GM12873 (cell line): ENCODE measurements at regions not wholly inside any gene's neighbourhood (a gene's known extent, or its start where the extent isn't known, plus 50 kb on each side); places are given as distances from the start of the nearest gene placed in this dataset.

ENCODE experiments used
- TF ChIP-seq, protein P1 (sequence below): IDR thresholded peaks from 2 replicates; pipeline ENCODE4 v1.5.1; 2012; ENCODE audit warnings: low read depth, mild to moderate bottlenecking, moderate library complexity, low read length, control low read depth; ENCODE audit not compliant: insufficient read depth; ENCODE audit errors: missing control alignments

DNA sequence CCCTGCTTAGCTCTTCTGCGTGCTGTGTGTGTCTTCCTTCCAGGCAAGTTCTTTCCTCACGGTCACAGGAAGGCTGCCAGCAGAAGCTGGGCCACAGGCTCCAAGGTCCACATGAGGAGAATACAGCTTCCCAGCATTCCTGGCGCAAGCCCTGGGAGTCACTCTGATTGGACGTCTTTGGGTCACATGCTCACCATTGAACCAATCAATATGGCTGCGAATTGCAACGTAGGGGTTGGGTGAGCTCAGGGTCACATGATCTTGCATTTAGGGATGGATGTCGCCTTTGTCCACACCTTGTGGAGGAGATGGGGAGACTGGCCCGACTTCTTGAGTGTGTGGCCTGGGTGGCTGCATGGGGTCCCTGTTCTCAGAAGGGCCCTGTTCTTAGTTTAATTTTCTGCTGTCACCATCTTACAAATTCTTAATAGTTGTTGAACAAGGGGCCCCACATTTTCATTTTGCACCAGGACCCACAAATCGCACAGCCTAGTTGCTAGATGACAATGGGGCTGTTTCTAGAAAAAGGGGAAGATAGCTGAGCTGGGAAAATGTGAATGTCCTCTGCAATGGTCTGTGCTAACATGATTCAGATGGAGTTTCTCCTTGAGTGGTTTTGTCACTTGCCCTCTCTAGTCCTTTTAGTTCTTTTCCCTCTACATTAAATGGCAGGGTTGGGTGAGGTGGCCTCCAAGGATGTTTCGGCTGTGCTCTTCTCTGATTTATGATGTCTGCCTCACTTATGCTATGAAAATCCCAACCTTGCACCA is 149.6 kb downstream of the CDH26 start:
- TF ChIP-seq, protein P1, sequence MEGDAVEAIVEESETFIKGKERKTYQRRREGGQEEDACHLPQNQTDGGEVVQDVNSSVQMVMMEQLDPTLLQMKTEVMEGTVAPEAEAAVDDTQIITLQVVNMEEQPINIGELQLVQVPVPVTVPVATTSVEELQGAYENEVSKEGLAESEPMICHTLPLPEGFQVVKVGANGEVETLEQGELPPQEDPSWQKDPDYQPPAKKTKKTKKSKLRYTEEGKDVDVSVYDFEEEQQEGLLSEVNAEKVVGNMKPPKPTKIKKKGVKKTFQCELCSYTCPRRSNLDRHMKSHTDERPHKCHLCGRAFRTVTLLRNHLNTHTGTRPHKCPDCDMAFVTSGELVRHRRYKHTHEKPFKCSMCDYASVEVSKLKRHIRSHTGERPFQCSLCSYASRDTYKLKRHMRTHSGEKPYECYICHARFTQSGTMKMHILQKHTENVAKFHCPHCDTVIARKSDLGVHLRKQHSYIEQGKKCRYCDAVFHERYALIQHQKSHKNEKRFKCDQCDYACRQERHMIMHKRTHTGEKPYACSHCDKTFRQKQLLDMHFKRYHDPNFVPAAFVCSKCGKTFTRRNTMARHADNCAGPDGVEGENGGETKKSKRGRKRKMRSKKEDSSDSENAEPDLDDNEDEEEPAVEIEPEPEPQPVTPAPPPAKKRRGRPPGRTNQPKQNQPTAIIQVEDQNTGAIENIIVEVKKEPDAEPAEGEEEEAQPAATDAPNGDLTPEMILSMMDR: no peak

DNA sequence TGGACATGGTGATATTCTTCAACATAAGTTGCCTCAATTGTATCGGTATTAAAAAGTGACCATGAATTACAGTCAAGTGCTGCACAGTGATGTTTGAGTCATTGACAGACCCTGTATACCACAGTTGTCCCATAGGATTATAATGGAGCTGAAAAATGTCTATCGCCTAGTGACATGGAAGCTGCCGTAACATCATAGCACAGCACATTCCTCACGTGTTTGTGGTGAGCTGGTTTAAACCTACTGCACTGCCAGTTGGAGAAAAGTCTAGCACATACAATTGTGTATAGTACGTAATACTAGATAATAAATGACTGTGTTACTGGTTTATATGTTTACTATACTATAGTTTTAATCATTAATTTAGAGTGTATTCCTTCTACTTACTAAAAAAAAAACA is 150.2 kb downstream of the CDH26 start:
- TF ChIP-seq, protein P1: no peak

DNA sequence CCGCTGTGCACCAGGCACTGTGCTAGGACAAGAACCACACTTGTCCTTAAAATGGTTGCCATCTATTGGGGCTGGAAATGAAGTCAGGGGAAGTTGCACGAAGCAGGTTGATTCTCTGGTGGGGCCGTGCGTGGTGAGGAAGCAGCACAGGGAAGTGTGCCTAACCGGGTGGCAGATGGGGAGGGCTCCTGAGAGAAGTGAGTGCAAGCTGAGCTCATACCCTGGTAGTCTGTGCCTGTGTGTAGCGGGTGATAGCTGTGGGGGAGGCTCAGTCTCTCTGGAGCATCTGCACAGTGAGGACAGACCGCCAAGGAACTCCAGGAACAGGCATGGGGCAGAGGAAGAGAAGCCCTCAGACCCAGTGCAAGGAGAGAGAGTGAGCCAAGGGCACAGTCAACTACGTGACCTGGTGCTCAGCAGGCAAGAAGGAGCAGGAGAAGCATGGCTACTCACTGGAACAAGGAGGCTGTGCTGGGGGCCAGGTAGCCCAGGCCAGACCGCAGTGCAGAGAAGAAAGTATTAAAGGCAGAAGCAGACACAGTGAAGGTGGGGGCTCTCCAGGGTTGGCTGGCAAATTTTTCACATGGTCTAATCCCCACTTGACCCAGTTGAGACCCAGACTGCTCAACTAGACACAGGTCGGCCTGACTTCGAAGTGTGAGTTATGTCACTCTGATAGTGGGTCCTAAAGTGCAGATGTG is 155.0 kb downstream of the CDH26 start:
- TF ChIP-seq, protein P1: no peak

DNA sequence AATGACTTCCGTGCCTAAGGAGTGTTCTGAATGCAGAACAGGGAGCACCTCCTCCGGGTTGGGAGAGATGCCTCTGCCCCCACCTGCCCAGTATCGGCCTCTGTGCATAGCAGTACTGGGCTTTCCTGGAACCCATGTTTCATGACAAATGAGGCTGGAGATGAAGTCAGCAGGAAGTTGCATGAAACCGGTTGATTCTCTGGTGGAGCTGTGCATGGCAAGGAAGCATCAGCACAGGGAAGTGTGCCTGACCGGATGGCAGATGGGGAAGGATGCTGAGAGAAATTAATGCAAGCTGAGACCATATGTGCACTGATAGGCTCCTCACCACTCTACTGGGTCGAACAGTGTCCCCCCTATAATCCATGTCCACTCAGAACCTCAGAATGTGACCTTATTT is 155.5 kb downstream of the CDH26 start:
- TF ChIP-seq, protein P1: no peak

DNA sequence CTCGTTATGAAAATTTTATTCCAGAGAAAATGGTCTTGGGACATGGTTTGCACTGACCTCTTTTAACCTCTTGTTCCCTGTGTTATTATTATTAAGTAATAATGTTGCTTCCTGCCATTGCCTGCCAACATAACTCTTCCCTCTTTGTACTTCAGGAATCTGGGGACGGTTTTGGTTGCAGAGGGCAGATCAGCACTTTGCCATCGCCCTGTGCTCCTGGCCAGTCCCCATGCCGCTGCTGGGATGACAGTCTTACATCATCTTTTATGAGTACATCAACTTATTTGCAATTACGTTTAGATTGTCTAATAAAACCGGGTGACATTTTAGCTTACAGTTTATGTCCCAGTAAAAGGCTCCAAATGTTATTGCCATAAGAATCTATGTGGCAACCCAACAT is 157.2 kb downstream of the CDH26 start:
- TF ChIP-seq, protein P1: no peak

DNA sequence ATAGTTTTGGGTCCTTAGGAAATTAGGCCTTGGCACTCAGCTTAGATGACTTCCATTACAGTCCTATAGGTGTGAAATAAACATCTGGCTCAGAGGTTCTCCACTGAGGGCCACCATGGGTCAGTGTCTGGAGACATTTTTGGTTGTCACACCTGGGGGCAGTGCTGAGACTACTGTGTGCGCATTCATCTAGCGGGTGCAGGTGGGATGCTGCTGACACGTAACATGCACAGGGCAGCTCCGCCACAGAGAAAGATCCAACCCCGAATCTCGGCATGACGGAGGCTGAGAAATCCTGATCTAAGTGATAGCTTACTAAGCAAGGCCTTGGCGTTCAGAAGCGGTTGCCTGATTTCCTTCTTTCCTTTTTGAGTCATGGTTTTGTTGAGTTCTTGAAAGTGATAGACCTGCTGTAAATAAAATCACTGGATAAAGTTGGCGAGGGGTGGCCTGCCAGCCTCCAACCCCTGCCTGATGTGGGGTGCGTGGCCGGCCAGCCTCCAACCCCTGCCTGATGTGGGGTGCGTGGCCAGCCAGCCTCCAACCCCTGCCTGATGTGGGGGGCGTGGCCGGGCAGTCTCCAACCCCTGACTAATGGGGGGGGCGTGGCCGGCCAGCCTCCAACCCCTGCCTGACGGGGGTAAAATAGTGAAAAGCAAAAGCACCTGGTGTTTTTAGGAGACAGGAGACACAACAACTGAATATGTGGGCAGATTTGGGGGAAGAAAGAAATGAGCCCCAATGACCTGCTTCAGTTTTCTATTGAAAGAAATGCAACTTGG is 158.1 kb downstream of the CDH26 start:
- TF ChIP-seq, protein P1: no peak

DNA sequence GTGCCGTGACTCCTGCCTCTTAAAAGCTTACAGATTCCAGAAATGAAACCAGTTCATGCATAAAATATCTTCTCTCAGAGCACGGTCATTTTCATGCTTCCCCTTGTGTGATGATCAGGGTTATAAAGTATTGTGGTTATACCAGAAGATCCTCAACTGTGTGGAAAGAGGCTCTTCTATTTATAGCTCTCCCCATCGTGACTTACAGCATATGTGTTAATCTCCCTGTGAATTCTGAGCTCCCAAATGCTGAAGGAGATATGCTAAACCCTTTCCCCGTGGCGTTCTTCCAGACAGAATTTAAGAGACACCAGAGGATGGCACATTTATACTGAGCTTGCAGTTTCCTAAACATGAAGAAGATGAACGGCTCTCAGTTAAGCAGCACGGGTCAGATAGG is 158.8 kb downstream of the CDH26 start:
- TF ChIP-seq, protein P1: no peak
